Amygdala (tissue), 56 donors: ENCODE measurements at regions not wholly inside any gene's neighbourhood (a gene's known extent, or its start where the extent isn't known, plus 50 kb on each side); places are given as distances from the start of the nearest gene placed in this dataset.
"Not testable (repeated sequence)": the region's sequence is repeated elsewhere in the genome, so short reads cannot be mapped to it uniquely, and the experiment has no call there.

Experiments
- DNase-seq, 56 donors: peaks; one replicate each; lab custom pipeline; 2025; lab: John Stamatoyannopoulos, UW

DNA sequence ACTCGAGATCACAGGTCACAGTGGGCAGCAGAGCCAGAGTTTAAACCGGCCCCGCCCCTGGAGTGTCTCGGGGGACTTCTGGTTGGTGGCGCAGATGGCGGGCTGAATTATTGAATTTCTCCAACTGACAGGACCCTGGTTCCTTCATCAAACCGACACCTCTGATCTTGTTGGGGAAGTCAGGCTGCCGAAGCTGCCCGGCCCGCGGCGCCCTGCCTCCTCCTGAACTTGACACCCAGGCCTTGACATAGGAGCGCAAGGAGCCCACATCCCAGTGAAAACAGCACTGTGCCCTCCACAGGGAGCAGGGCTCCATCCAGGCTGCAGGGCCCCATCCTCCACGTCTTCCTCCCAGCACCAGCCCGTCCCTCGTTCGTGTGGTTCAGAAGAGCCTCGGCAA is 105.2 kb downstream of the OLFM1 start:
- DNase-seq, result no peak

DNA sequence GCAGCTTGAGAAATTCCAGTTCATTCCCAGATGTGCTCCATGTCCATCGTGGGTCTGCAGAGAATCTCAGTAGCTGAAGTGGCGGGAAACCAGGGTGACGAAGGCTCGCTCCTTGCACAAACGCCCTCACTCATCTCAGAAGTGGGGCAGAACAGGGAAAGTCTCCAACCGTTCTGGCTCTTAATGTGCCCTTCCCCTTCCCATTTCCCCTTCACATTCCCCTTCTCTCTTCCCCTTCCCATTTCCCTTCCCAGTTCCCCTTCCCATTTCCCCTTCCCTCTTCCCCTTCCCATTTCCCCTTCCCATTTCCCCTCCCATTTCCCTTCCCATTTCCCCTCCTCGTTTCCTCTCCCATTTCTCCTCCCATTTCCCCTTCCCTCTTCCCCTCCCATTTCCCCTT is 108.5 kb downstream of the OLFM1 start:
- DNase-seq, result not testable (repeated sequence)

DNA sequence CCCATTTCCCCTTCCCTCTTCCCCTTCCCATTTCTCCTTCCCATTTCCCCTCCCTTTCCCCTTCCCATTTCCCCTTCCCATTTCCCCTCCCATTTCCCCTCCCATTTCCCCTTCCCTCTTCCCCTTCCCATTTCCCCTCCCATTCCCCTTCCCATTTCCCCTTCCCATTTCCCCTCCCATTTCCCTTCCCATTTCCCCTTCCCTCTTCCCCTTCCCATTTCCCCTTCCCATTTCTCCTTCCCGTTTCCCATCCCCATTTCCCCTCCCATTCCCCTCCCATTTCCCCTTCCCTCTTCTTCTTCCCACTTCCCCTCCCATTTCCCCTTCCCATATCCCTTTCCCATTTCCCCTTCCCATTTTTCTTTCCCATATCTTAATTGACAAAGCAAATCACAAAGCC is 109.0 kb downstream of the OLFM1 start:
- no peak for DNase-seq

DNA sequence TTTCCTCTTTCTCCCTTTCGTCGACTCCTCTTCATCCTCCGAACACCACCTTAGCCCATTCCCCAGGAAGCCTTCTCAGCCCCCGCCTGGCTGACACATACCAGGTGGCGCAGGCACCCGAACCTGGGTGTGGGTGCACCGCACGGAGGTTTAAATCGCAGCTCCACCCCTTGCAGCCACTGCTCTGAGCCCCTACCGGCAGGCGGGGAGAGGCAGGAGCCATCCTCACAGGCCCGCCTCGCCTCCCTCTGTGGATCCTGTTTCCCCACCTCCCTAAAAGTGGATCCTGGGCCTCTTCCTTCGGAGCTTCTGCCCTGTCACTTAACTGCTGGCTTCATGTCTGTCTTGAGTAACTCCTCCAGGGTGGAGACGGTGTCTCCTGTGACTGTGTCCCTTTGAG is 110.7 kb downstream of the OLFM1 start:
- no peak for DNase-seq

DNA sequence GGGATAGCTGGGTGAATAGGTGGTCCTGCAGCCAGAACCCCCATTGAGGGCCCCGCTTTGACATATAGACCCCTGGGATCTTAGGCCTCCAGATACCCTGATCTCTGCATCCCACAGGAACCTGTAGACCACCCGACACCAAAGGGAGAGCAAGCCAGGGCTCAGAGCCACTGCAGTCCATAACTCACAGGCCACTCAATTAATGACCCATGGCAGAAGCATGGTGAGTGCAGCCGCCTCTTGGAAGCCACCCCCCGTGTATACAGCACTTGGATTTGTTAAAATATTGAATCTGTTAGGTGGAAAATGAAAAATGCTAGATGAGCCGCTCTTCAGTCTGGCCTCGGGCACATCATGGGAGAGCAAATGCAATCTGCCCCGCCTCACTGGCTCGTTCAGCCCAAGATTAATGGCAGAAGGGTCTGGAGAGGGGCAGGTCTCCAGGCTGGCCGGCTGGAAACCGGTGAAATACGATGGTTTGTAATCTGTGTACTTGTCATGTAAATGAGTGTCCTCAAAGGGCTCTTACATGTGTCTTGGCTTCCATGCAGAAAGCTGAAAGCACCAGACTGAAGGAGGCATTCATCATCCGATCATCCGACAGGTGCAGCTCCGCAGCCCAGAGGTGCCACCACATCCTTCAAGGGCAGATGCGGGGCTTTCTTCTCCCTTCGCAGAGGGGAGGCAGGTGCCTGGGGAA is 111.3 kb downstream of the OLFM1 start:
- DNase-seq, result peak in 4 of 56 donors; percentile 5 to 23 (median 12)

DNA sequence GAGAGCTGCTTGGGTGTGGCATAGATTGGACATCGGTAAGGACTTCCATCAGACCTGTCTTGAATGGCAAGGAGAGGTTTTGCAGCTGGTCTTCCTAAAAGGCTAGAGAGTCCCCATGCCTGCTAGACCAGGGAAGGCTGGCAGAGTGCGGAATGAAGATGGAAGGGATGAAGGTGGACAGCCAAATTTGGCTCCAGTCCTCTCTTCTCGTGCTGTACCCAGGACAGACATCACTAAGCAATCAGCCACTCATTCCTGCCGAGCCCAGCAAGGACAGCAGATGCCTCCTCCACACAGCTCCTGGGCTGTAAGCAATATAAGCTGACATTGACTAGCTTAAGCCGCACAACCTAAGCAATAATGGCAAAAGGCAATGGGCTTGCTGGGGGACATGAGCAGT is 112.0 kb downstream of the OLFM1 start:
- no peak for DNase-seq

DNA sequence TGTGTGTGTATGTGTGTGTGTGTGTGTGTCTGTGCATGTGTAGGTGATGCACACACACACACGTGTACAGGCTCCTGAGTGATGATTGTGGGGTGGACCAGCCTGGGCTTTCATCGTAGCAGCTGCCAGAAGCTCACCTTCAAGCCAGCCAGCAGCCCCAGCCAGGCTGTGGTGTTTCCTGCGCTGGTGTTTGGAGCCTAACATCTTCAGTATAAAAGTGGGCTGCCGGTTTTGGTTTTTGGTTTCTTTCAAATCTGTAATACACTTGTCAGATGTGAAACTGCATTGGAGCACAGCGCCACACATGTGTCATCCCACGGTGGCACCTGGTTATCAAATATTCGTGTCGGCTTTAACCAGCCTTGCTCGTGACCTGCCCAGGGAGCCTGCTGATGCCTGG is 114.2 kb downstream of the OLFM1 start:
- no peak for DNase-seq

DNA sequence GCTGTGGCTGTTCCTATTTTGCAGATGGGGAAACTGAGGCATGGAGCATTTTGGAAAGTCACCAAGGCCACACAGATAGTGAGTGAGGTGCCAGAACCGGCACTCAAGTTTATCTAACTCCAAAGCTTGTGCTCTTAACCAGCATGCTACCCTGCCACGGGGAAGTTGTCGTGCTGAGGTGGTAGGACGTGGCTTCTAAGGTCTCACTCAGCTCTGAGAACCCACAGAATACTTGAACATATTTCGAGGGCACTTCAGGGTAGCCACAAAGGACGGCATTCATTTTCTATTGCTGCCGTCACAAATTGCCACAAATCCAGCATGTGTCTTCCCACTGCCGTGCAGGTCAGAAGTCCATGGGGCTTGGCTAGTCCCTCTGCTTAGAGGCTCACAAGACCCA is 116.7 kb downstream of the OLFM1 start:
- DNase-seq, result no peak

DNA sequence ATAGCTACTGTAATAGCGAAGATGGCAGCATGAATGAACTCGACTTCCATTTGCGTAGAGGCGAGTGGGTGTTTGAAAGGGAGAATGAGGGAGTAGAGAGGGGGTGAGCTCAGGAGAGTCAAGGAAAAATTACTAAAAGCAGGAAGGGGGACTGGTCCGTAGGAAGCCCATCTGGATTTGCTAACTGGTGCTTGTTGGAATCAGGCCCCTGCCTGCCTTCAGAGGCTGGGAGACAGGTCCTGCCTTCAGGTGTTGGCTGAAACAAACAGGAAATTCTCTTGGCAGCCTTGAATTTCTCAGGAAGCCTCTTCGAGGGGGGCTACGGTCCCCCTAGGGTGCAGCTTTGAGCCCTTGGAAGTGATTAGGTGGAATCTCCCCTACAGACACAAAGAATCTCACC is 121.7 kb downstream of the OLFM1 start:
- DNase-seq, result no peak

DNA sequence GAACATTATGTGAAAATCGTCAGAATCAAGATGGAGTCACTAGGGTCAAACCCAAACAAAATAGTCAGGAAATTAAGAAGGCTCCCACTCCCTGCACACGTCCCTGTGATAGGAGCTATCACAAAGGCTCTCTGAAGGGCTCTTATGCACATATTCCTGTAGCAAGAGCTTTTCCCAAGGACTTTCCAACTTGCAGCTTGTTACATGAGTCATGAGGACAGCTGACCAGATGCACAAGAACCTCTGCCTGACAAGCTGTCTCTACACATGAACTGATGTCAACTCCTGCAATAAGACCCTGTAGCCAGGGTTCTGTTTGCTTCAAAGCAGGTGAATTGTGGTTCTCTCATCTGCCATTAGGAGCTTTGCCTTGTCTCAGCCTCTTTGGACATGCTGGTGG is 122.4 kb downstream of the OLFM1 start:
- no peak for DNase-seq

DNA sequence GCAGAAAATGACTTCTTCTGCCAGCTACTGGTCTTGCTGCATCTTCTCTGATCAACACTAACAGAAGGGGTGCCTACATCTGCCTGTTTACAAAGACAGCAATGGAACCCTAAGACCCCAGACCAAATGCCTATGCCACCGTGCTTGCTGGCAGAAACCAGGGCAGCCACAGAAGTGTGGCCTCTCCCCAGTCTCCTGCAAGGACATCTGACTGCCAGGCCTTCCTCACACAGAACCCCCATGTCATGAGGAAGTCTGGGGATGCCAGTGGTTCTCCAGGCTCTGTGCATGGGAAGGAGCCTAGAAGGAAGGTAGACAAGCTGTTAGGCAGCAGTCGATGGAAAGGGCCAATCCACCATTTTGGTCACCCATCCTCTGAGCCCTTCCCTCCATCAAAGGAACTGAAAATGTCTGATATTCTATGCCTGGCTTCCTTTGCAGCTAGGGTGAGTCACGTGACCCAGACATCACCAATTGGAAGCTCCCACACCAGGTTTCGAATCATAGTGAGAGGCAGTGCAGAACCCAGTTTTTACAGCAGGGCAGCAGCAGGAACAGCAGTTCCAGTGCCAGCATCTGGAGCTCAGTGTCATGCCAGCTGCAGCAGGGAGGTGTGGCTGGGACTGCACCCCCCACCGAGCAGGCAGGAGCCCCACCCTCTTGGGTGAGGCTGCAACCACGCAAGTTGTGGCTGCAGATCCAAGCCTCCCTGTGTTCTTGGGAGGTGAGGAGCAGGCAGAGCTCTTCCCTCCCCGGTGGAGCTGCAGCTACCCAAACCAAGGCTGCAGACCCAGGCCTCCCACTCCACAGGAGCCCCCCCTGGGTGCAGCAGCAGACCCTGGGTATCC is 123.4 kb downstream of the OLFM1 start:
- DNase-seq, result no peak

DNA sequence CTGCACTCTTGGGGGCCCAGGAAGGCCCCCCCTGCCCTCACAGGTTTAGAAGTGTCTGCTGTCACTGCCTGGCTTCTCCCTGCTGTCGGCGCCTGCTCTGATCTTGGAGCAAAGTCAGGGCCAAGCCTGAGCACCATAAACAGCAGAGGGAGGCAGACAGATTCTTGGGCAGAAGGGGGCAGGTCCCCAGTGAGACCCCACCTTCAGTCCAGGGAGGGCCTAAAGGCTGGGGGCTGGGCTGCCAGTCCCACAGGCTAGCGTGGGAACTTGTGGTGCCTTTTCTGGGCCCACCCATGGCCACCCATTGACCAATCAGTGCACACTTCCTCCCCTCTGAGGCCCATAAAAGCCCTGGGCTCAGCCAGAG is 124.0 kb downstream of the OLFM1 start:
- DNase-seq, result no peak

DNA sequence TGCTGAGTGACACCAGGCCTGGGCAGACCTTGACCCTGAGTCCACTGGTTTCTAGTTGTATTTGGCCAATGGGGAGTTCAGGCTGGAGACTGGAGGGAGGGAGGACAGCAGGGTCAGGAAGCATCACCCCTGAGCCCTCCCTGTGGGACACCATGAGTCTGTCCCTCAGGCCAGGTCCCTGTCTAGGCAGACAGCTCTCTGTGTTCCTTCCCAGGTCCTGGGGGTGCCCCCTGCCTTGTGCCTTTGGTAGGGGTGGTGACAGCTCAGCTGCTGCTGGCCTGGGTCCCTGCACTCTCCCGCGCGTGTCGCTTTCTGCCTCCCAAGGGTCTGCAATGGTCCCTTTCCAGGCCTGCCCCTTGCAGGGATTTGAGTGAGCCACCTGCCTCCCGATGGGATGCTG is 125.5 kb downstream of the OLFM1 start:
- no peak for DNase-seq

DNA sequence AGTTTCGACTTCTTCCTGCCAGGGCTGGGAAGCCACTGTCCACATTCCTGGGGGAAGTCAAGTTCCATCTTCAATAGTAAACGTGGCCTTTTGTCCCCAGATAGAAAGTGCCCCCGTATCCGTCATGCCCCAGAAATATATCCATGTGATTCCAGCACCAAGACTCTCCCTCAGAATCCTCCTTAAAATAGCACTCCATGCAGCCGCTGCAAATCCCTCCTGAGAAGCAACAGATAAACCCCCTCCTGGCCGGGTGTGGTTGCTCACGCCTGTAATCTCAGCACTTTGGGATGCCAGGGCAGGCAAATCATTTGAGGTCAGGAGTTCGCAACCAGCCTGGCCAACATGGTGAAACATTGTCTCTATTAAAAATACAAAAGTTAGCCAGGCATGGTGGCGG is 126.1 kb downstream of the OLFM1 start:
- no peak for DNase-seq

DNA sequence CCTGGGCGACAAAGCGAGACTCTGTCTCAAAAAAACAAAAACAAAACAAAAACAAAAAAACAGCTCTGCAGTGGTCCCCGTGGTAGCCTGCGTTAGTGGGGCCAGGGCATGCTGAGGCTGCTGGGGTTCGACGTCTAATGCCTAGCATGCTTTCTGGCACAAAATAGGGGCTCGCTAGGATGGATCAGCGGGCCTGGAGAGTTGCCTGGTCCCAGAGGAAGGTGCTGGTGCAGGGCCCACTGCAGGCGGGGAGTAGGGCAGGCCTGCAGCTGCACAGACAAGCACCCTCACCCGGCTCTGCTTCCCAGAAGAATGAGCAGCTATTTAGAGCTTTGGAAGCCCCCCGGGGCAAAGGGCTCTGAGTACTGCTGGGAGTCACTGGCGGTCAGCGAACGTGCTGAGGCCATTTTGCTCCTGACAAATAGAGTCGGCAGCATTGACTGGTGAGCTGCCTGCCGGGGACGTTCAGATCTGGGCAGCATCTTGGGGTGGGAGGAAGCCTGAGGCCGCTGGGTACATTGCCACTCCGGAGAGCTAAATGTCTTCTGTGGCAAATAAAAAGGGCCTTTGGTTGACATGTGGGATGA is 126.7 kb downstream of the OLFM1 start:
- no peak for DNase-seq

DNA sequence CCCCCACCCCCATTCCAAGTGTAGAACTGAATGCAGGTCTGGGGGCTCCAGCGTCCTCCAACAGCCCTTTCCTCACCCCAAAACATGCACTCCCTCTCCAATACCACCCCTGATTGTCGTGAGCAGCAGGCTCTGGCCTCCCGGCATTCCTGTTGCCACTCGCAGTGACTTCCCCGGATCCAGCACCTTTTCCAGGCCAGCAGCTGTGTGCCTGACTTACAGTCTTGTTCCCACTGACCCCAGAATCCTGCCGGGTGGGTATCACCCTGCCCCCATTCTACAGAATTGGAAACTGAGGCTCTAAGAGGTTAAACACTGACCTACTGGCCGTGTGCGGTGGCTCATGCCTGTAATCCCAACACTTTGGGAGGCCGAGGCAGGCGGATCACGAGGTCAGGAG is 127.2 kb downstream of the OLFM1 start:
- no peak for DNase-seq

DNA sequence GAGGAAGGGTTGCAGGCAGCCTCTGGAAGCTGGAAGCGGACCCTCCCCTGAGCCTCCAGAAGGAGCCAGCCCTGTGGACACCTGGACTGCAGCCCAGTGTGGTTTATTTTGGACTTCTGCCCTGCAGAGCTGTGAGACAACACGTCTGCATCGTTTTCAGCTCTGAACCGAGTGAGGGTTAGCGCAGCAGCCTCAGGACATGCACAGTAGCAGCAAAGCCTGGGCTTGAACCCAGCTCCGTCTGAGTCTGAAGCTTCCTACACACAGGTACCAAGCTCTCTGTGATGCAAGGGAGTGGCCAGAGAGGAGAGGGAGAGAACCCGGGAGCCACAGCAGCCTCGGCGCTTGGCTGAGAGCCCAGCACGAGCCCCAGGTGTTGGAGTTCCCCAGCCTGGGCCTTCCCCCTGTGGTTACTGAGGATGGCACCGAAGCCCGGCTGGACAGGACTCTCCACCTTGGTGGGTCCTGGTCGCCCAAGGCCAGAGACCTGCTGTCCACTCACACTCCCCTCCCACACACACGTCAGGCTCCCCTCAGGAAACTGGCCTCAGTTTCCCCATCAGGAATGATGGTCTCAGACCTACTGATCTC is 128.2 kb downstream of the OLFM1 start:
- peak in 1 of 56 donors; percentile 13 for DNase-seq

DNA sequence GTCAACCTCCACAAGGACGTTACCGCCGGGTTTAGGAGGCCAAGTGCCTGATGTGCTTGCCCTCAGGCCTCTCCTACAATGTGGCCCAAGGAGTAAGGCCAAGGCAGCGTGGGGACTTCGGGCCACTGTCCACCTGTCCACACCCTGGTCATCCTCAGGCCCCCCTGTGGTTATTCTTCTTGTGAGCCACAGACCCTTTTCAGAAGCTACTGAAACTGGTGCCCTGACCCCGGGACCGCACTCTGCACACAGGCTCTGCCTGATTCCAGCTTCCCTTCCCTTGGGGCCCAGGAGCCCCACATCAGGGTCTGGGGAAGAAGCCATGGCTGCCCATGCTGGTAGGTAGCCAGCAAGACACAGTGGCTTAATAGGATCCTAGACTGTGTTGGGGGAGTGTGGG is 128.8 kb downstream of the OLFM1 start:
- DNase-seq, result no peak

DNA sequence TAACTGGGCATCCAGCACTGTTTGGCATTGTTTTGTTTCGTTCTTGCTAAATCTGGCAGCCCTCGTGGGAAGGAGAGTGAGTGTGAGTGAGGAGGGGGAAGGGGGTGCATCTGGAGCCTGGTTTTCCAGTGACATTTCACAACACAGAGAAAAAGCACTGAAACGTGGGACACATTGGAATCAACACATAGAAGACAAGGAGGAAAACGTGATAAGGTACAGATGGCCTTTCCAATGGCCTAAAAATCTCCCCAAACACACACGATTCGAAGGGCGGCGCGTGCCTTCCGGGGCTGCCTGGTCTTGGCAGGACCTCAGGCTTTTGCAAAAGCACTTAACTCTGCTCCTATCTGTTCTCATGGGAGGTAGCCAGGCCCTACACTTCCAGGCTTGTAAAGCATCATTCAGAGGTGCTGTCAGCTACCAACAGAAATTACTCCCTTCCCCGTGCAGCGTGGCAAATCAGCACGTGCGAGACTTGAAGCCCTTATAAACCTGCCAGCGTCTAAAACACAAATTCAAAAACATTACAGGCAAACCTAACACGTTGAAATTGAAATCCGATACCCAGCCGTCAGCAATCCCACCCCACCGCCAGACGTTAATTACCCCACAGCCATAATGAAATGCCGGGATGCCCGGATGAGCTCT is 129.4 kb downstream of the OLFM1 start:
- peak in 10 of 56 donors; percentile 22 to 72 (median 37) for DNase-seq

DNA sequence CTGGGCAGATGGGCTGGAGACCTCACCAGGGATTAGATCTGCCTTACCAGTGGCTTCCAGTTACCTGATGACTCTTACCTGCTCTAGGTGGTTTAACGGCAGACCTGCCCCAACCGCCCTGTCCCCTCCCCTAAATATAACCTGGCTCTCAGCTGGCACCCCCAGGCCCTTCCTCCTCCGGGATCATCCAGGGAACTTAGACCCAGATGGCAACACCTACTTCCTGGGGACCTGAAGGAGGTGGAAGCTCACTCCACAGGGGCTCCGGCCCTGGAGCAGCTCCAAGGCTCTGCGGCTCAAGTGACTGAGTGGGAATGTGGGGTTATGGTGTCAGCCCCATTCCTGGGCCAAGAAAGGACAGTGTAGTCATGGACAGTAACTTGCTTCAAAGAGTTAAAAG is 130.4 kb downstream of the OLFM1 start:
- DNase-seq, result no peak
